ENCODE measurements at regions not wholly inside any gene's neighbourhood (a gene's known extent, or its start where the extent isn't known, plus 50 kb on each side); places are given as distances from the start of the nearest gene placed in this dataset.

GRCh38 chr10:129191797-129192196, 275.2 kb upstream of the MGMT start:
- no peak for TF ChIP-seq POLR2A (IDR thresholded peaks at IDR 0.05; ENCODE audit: low read length)
- TF ChIP-seq GATA1 (IDR thresholded peaks at IDR 0.05; ENCODE audit: low read depth, low read length) = no peak

Measured in erythroblast (primary cell).